ENCODE measurements at regions not wholly inside any gene's neighbourhood (a gene's known extent, or its start where the extent isn't known, plus 50 kb on each side); places are given as distances from the start of the nearest gene placed in this dataset.

- no peak for TF ChIP-seq POLR2A (IDR thresholded peaks at IDR 0.05; ENCODE audit: low read depth, low read length)
- no peak for TF ChIP-seq CTCF (conservative IDR thresholded peaks at IDR 0.05; ENCODE audit: low read depth, low read length)
- TF ChIP-seq SMC3 (IDR thresholded peaks at IDR 0.05; ENCODE audit: low read depth, low read length), result no peak
- no peak for TF ChIP-seq MAZ (IDR thresholded peaks at IDR 0.05; ENCODE audit: borderline replicate concordance, low read depth, low read length)
- TF ChIP-seq CHD1 (IDR thresholded peaks at IDR 0.05; ENCODE audit: low read depth, low read length), result no peak
- TF ChIP-seq RAD21 (IDR thresholded peaks at IDR 0.05; ENCODE audit: low read length), result no peak
- TF ChIP-seq CEBPB (IDR thresholded peaks at IDR 0.05; ENCODE audit: low read depth, low read length), result no peak
Measured at GRCh38 chr7:10436302-10436701, 537.4 kb upstream of the PHF14 start.

All from IMR-90 (cell line).